Heart left ventricle (tissue), 16 donors: ENCODE measurements at regions not wholly inside any gene's neighbourhood (a gene's known extent, or its start where the extent isn't known, plus 50 kb on each side); places are given as distances from the start of the nearest gene placed in this dataset.

Experiments used
- ATAC-seq, 4 donors: fragments of 200-7000 bp; cut with Tn5 transposase; one replicate each; pipeline ENCODE4 v1.9.1; 2020 to 2022; ENCODE audit warnings: moderate library complexity in 4 of 4, mild to moderate bottlenecking in 3 of 4, moderate number of reproducible peaks in 1 of 4
- DNase-seq, 5 donors: peaks; one replicate each; pipeline ENCODE4 v3.0.0-alpha.2; 2020
- H3K27ac ChIP-seq, 12 donors: fragments of 200-600 bp; sonication (generic) in 4 of 12; one replicate each; pipeline versions ENCODE4 v1.5.0 to v1.8.0; 2016 to 2022; ENCODE audit warnings: mild to moderate bottlenecking in 2 of 12
- H3K27me3 ChIP-seq, 9 donors: fragments of 200-600 bp; sonication (generic) in 2 of 9; one replicate each; pipeline versions ENCODE4 v1.5.1 to v1.8.0; 2016 to 2022; ENCODE audit warnings: mild to moderate bottlenecking in 3 of 9
- H3K36me3 ChIP-seq, 9 donors: fragments of 200-600 bp; sonication (generic) in 2 of 9; one replicate each; pipeline versions ENCODE4 v1.5.0 to v1.8.0; 2018 to 2022; ENCODE audit warnings: mild to moderate bottlenecking in 2 of 9
- H3K4me1 ChIP-seq, 12 donors: fragments of 200-600 bp; sonication (generic) in 4 of 12; one replicate each; pipeline versions ENCODE4 v1.5.0 to v1.8.0; 2016 to 2022; ENCODE audit warnings: mild to moderate bottlenecking in 3 of 12
- H3K4me3 ChIP-seq, 12 donors: fragments of 200-600 bp; sonication (generic) in 4 of 12; one replicate each; pipeline versions ENCODE4 v1.5.0 to v1.8.0; 2017 to 2022; ENCODE audit warnings: mild to moderate bottlenecking in 9 of 12, moderate library complexity in 4 of 12
- H3K9me3 ChIP-seq, 12 donors: fragments of 200-600 bp; sonication (generic) in 4 of 12; one replicate each; pipeline versions ENCODE4 v1.5.0 to v1.8.0; 2016 to 2022; ENCODE audit warnings: mild to moderate bottlenecking in 1 of 12
- POLR2A ChIP-seq, 2 donors: fragments of 450-650 bp; IDR thresholded peaks; one replicate each; pipeline ENCODE4 v1.6.1; 2017; ENCODE audit warnings: antibody characterized with exemption in 2 of 2, mild to moderate bottlenecking in 2 of 2, moderate library complexity in 2 of 2
- WGBS, 4 donors: extraction: QIAGEN DNeasy Blood & Tissue Kit in 2 of 4; methylation state at CpG; one replicate each; pipeline versions ENCODE4 v1.1.5 to v1.1.7; 2013 to 2018; 5-methylcytosine and 5-hydroxymethylcytosine counted together
- intact Hi-C, 10 donors: fragments of 100-400 bp; cut with DNase I; formaldehyde crosslinking; loops; one replicate each; pipeline versions ENCODE4 v1.11.1 to v1.14.2; 2022
- TF ChIP-seq, protein P1 (sequence below), 12 donors: fragments of 200-600 bp; sonication (generic) in 4 of 12; IDR thresholded peaks; one replicate each; pipeline versions ENCODE4 v1.5.0 to v1.8.0; 2018 to 2022; ENCODE audit warnings: antibody characterized with exemption in 12 of 12, mild to moderate bottlenecking in 5 of 12
- donor health status: ischemic (EF 13 %, LVEDD 7.1; RV severe dilation, severe dysfunction).
- donor health status: healthy with polysubstance abuse.
- donor health status: DM: no; HTN: yes; CAD: no.
- donor health status: DM: no; HTN: no; CAD: no.
- donor health status: ischemic (EF 25% LVEDD 6.9; RV normal size, moderate dysfunction).
- donor health status: ischemic (EF 25% LVEDD 5.7; RV mildly dilated, moderate dysfunction).
- donor health status: healthy.
- donor health status: DM: yes; HTN: yes; CAD: no.
- donor health status: ischemic (EF 35%, LVEDD 5.7; RV mildly dilated, moderate dysfunction).
- donor health status: nonischemic (EF 11% LVEDD 7.7; RV severe dilation, severe dysfunction).
- donor health status: DM: yes; HTN: yes; CAD: no.
- donor health status: PGD.
- donor health status: ischemic (EF 29% LVEDD 5.4; RV normal size, mild dysfunction).
- donor health status: nonischemic (EF 23%, LVEDD 6.1; RV moderate dilation, normal function).

DNA sequence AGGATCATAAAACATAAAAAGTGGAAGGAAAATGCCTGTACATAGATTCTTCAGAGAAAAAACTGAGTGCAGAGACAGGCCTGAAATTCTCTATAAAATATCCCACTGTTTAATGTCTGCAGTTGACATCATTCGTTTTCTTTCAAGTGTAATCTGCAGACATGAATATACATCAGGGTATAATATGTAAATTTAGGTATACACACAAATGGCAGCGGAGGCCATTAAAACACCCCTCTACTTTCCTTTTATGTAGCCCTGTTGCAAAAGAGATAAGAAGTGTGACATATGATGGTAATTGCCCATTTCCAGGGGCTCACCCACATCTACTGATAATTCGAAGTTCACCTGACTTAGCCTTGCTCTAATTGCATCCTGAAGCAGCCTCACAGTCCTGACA lies 164.3 kb downstream of the SLC24A2 start:
- ATAC-seq, result no peak

DNA sequence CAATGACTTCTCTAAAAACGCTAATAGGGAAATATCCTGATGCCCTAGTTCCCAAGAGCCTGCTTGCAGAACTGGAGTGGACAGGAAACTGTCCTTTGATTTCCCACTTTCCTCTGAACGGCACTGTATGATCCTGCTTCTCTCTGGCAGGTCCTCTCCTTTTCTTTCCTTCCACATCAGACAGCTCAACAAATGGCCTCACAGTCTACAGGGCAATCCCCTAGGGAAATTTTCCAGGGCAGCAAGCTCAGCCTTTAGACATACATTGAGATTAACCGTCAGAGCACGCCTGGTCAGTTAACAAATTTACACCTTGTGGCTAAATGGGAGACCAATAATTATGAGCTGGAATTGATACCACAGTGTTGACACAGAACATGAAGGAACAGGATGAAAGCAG lies 164.9 kb downstream of the SLC24A2 start:
- no peaks in the 10 kb centered on the region for H3K9me3 ChIP-seq
- no peak for ATAC-seq
- intact Hi-C loops, result no loop called here

More for the DNA sequence above, 164.3 kb downstream of the SLC24A2 start:
- no peaks in the 10 kb centered on the region for H3K4me1 ChIP-seq
- WGBS, 4 donors, result 62 to 75% (median 68%) methylated on average over 3 of the region's 3 CpGs
- H3K36me3 ChIP-seq, result no peaks in the 10 kb centered on the region
- intact Hi-C loops, result no loop called here
- TF ChIP-seq, protein P1, sequence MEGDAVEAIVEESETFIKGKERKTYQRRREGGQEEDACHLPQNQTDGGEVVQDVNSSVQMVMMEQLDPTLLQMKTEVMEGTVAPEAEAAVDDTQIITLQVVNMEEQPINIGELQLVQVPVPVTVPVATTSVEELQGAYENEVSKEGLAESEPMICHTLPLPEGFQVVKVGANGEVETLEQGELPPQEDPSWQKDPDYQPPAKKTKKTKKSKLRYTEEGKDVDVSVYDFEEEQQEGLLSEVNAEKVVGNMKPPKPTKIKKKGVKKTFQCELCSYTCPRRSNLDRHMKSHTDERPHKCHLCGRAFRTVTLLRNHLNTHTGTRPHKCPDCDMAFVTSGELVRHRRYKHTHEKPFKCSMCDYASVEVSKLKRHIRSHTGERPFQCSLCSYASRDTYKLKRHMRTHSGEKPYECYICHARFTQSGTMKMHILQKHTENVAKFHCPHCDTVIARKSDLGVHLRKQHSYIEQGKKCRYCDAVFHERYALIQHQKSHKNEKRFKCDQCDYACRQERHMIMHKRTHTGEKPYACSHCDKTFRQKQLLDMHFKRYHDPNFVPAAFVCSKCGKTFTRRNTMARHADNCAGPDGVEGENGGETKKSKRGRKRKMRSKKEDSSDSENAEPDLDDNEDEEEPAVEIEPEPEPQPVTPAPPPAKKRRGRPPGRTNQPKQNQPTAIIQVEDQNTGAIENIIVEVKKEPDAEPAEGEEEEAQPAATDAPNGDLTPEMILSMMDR (IDR thresholded peaks at IDR 0.05), result no peak
- TF ChIP-seq POLR2A (IDR thresholded peaks at IDR 0.05), result no peak
- no peak for DNase-seq
- no peak overlapping the region for H3K4me3 ChIP-seq
- H3K27me3 ChIP-seq, result no peaks in the 10 kb centered on the region
- H3K27ac ChIP-seq, result no peak overlapping the region
- H3K9me3 ChIP-seq, result no peaks in the 10 kb centered on the region

DNA sequence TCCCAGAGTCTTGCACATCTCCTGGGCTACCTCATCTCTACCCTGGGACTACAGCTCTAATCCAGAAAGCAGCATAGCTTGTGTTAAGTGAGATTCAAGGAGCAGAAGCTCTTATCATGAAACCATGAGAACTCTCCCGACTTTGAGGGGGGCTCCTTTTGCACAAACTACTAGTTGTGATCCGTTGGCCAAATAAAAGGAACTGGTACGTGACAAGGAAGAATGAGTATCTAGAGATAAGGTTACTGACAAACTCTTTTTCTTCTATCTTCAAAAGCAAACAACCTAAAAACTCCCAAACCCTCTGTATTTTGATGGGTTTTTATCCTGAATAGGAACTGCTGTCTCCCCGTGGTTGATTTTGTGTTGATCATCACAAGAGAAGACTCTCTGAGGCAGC lies 168.5 kb downstream of the SLC24A2 start:
- no peak for TF ChIP-seq POLR2A (IDR thresholded peaks at IDR 0.05)
- TF ChIP-seq, protein P1 (IDR thresholded peaks at IDR 0.05), result no peak
- Histone ChIP-seq H3K27ac (no peak overlapping the region), H3K9me3 (no peaks in the 10 kb centered on the region), H3K4me1 (no peaks in the 10 kb centered on the region), H3K4me3 (no peak overlapping the region), H3K36me3 (no peaks in the 10 kb centered on the region), H3K27me3 (peaks cover 0 to 3% (median 0%) of the 10 kb centered on the region in 9 donors)
- no peak for ATAC-seq
- no peak for DNase-seq
- intact Hi-C loops, result no loop called here
- 40 to 50% (median 43%) methylated on average over 4 of the region's 4 CpGs for WGBS, 4 donors

More for the DNA sequence above, 164.9 kb downstream of the SLC24A2 start:
- WGBS, 4 donors, result 40 to 43% (median 42%) methylated on average over 4 of the region's 4 CpGs
- H3K4me3 ChIP-seq, result no peak overlapping the region
- DNase-seq, result no peak
- H3K27me3 ChIP-seq, result no peaks in the 10 kb centered on the region
- TF ChIP-seq, protein P1 (IDR thresholded peaks at IDR 0.05), result no peak
- TF ChIP-seq POLR2A (IDR thresholded peaks at IDR 0.05), result no peak
- no peak overlapping the region for H3K27ac ChIP-seq
- H3K4me1 ChIP-seq, result no peaks in the 10 kb centered on the region
- H3K36me3 ChIP-seq, result no peaks in the 10 kb centered on the region

DNA sequence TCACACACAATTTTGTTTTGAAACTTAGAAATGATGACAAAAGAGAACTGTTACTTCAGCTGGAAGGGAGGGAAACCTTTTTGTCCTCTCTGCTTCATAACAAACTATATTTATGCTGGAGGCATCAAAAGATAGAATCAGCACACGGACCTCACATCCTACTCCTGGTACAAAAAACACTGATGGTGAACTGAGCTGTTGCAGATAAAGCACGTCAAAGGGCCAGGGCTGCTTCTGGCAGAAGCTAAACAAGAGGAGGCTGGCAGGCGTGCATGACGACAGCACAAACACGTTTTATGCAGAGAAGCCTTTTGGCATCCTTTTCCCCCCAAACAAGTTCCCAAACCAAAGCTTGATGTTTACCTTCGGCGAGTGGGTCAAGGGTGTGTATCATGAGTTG lies 169.6 kb downstream of the SLC24A2 start:
- Histone ChIP-seq H3K9me3 (no peaks in the 10 kb centered on the region), H3K27ac (no peak overlapping the region), H3K27me3 (peaks cover 0 to 5% (median 0%) of the 10 kb centered on the region in 9 donors), H3K4me3 (no peak overlapping the region), H3K36me3 (no peaks in the 10 kb centered on the region), H3K4me1 (no peaks in the 10 kb centered on the region)
- intact Hi-C loops, result no loop called here
- WGBS, 4 donors, result 57 to 63% (median 58%) methylated on average over 7 of the region's 7 CpGs
- no peak for TF ChIP-seq POLR2A (IDR thresholded peaks at IDR 0.05)
- TF ChIP-seq, protein P1 (IDR thresholded peaks at IDR 0.05), result no peak
- DNase-seq (no peak), ATAC-seq (no peak)
